ENCODE measurements at regions not wholly inside any gene's neighbourhood (a gene's known extent, or its start where the extent isn't known, plus 50 kb on each side); places are given as distances from the start of the nearest gene placed in this dataset.

GRCh38 chr12:91893476-91893875, 252.2 kb downstream of the BTG1 start:
- TF ChIP-seq, protein P1, sequence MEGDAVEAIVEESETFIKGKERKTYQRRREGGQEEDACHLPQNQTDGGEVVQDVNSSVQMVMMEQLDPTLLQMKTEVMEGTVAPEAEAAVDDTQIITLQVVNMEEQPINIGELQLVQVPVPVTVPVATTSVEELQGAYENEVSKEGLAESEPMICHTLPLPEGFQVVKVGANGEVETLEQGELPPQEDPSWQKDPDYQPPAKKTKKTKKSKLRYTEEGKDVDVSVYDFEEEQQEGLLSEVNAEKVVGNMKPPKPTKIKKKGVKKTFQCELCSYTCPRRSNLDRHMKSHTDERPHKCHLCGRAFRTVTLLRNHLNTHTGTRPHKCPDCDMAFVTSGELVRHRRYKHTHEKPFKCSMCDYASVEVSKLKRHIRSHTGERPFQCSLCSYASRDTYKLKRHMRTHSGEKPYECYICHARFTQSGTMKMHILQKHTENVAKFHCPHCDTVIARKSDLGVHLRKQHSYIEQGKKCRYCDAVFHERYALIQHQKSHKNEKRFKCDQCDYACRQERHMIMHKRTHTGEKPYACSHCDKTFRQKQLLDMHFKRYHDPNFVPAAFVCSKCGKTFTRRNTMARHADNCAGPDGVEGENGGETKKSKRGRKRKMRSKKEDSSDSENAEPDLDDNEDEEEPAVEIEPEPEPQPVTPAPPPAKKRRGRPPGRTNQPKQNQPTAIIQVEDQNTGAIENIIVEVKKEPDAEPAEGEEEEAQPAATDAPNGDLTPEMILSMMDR (IDR thresholded peaks at IDR 0.05), result no peak
- TF ChIP-seq POLR2A (IDR thresholded peaks at IDR 0.05) (no peak), POLR2AphosphoS5 (IDR thresholded peaks at IDR 0.05) (no peak)
